Amygdala (tissue), 56 donors: ENCODE measurements at regions not wholly inside any gene's neighbourhood (a gene's known extent, or its start where the extent isn't known, plus 50 kb on each side); places are given as distances from the start of the nearest gene placed in this dataset.

Source experiments
- DNase-seq, 56 donors: peaks; one replicate each; lab custom pipeline; 2025; lab: John Stamatoyannopoulos, UW

GRCh38 chr13:47397739-47398138 lies 500.9 kb upstream of the HTR2A start:
- DNase-seq = no peak

- DNase-seq = no peak
These were observed 500.1 kb upstream of the HTR2A start for GRCh38 chr13:47396915-47397314.

- no peak for DNase-seq
These were observed 477.9 kb upstream of the HTR2A start for GRCh38 chr13:47374741-47375140.

GRCh38 chr13:47372751-47373150 lies 475.9 kb upstream of the HTR2A start:
- DNase-seq = no peak

- DNase-seq = no peak
These were observed 454.9 kb upstream of the HTR2A start for GRCh38 chr13:47351798-47352197.

- DNase-seq = no peak
These were observed 453.7 kb upstream of the HTR2A start for GRCh38 chr13:47350334-47351124.

- DNase-seq = no peak
These were observed 452.4 kb upstream of the HTR2A start for GRCh38 chr13:47349211-47349610.

- no peak for DNase-seq
These were observed 441.1 kb upstream of the HTR2A start for GRCh38 chr13:47337781-47338507.

GRCh38 chr13:47334173-47334572 lies 437.3 kb upstream of the HTR2A start:
- DNase-seq = no peak

- DNase-seq = no peak
These were observed 435.3 kb upstream of the HTR2A start for GRCh38 chr13:47332149-47332548.

GRCh38 chr13:47330031-47330430 lies 433.2 kb upstream of the HTR2A start:
- DNase-seq = no peak

- no peak for DNase-seq
These were observed 431.0 kb upstream of the HTR2A start for GRCh38 chr13:47327861-47328260.

- no peak for DNase-seq
These were observed 429.2 kb upstream of the HTR2A start for GRCh38 chr13:47326061-47326460.

- no peak for DNase-seq
These were observed 420.5 kb upstream of the HTR2A start for GRCh38 chr13:47317356-47317755.

- no peak for DNase-seq
These were observed 413.5 kb upstream of the HTR2A start for GRCh38 chr13:47310401-47310800.

GRCh38 chr13:47306991-47307390 lies 410.1 kb upstream of the HTR2A start:
- DNase-seq = no peak

- DNase-seq = no peak
These were observed 406.8 kb upstream of the HTR2A start for GRCh38 chr13:47303626-47304025.

- DNase-seq = no peak
These were observed 402.5 kb upstream of the HTR2A start for GRCh38 chr13:47299304-47299703.

GRCh38 chr13:47298506-47298905 lies 401.7 kb upstream of the HTR2A start:
- no peak for DNase-seq

GRCh38 chr13:47294691-47295090 lies 397.8 kb upstream of the HTR2A start:
- no peak for DNase-seq

- no peak for DNase-seq
These were observed 394.3 kb upstream of the HTR2A start for GRCh38 chr13:47291107-47291656.

- DNase-seq = no peak
These were observed 392.7 kb upstream of the HTR2A start for GRCh38 chr13:47289567-47289966.
